Right atrium auricular region (tissue), 2 donors: ENCODE measurements at regions not wholly inside any gene's neighbourhood (a gene's known extent, or its start where the extent isn't known, plus 50 kb on each side); places are given as distances from the start of the nearest gene placed in this dataset.

Experiments used
- DNase-seq: peaks from one replicate; pipeline ENCODE4 v3.0.0-alpha.2; 2019; ENCODE audit warnings: low spot score
- H3K27ac ChIP-seq, 2 donors: fragments of 200-600 bp; sonication (generic); 1 replicate in 1 of 2; 2 replicates in 1 of 2; pipeline ENCODE4 v1.5.1; 2016 to 2019
- H3K27me3 ChIP-seq, 2 donors: fragments of 200-600 bp; sonication (generic); one replicate each; pipeline versions ENCODE4 v1.5.1 to v1.6.0; 2017 to 2019
- H3K36me3 ChIP-seq: fragments of 200-600 bp; sonication (generic); one replicate; pipeline ENCODE4 v1.5.1; 2016
- H3K4me1 ChIP-seq, 2 donors: fragments of 200-600 bp; sonication (generic); one replicate each; pipeline versions ENCODE4 v1.5.1 to v1.6.0; 2017 to 2019
- H3K4me3 ChIP-seq, 2 donors: fragments of 200-600 bp; sonication (generic); 1 replicate in 1 of 2; 2 replicates in 1 of 2; pipeline ENCODE4 v1.5.1; 2017 to 2019; ENCODE audit warnings: mild to moderate bottlenecking in 1 of 2, moderate library complexity in 1 of 2
- H3K9me3 ChIP-seq, 2 donors: fragments of 200-600 bp; sonication (generic); one replicate each; pipeline ENCODE4 v1.5.1; 2019
- CTCF ChIP-seq, 2 donors: fragments of 200-600 bp; sonication (generic); IDR thresholded peaks; one replicate each; pipeline ENCODE4 v1.5.1; 2019; ENCODE audit warnings: antibody characterized with exemption in 2 of 2

- Histone ChIP-seq H3K36me3 (no peaks in the 10 kb centered on the region), H3K4me3 (no peak overlapping the region), H3K27ac (no peak overlapping the region), H3K9me3 (no peaks in the 10 kb centered on the region), H3K27me3 (no peaks in the 10 kb centered on the region), H3K4me1 (no peaks in the 10 kb centered on the region)
- DNase-seq = no peak
- TF ChIP-seq CTCF (IDR thresholded peaks at IDR 0.05) = no peak
These were observed 421.0 kb downstream of the RPL10L start for GRCh38 chr14:46230540-46230939.

GRCh38 chr14:46215801-46216200, 435.8 kb downstream of the RPL10L start:
- Histone ChIP-seq H3K4me3 (no peak overlapping the region), H3K9me3 (no peaks in the 10 kb centered on the region), H3K27ac (no peak overlapping the region), H3K4me1 (no peaks in the 10 kb centered on the region), H3K36me3 (no peaks in the 10 kb centered on the region), H3K27me3 (no peaks in the 10 kb centered on the region)
- TF ChIP-seq CTCF (IDR thresholded peaks at IDR 0.05) = no peak
- DNase-seq = no peak

GRCh38 chr14:46198676-46199075, 452.9 kb downstream of the RPL10L start:
- no peak for TF ChIP-seq CTCF (IDR thresholded peaks at IDR 0.05)
- no peak for DNase-seq

GRCh38 chr14:46197856-46198255, 453.7 kb downstream of the RPL10L start:
- H3K27me3 ChIP-seq = no peaks in the 10 kb centered on the region
- no peak for TF ChIP-seq CTCF (IDR thresholded peaks at IDR 0.05)
- no peak overlapping the region for H3K4me3 ChIP-seq

More at GRCh38 chr14:46198676-46199075, 452.9 kb downstream of the RPL10L start:
- no peaks in the 10 kb centered on the region for H3K9me3 ChIP-seq
- no peaks in the 10 kb centered on the region for H3K27me3 ChIP-seq
- no peaks in the 10 kb centered on the region for H3K36me3 ChIP-seq
- no peak overlapping the region for H3K27ac ChIP-seq
- H3K4me3 ChIP-seq = no peak overlapping the region
- no peaks in the 10 kb centered on the region for H3K4me1 ChIP-seq

More at GRCh38 chr14:46197856-46198255, 453.7 kb downstream of the RPL10L start:
- no peaks in the 10 kb centered on the region for H3K36me3 ChIP-seq
- no peaks in the 10 kb centered on the region for H3K4me1 ChIP-seq
- no peaks in the 10 kb centered on the region for H3K9me3 ChIP-seq
- no peak for DNase-seq
- H3K27ac ChIP-seq = no peak overlapping the region
